Kidney (tissue), 13 donors: ENCODE measurements at regions not wholly inside any gene's neighbourhood (a gene's known extent, or its start where the extent isn't known, plus 50 kb on each side); places are given as distances from the start of the nearest gene placed in this dataset.

Experiments used
- DNase-seq, 5 donors: peaks; one replicate each; pipeline ENCODE4 v3.0.0-alpha.2; 2013 to 2020
- FAIRE-seq: peaks from 2 replicates; lab custom pipeline; 2012; peaks lifted over from hg19 to GRCh38; lab: Jason Lieb, UNC
- H3K27ac ChIP-seq, 2 donors: one replicate each; pipeline ENCODE4 v1.7.0; 2013; ENCODE audit warnings: low read depth in 2 of 2, low read length in 2 of 2, inconsistent platforms in 1 of 2
- H3K27me3 ChIP-seq: one replicate; pipeline ENCODE4 v1.7.1; 2013; ENCODE audit warnings: low read length, inconsistent platforms; ENCODE audit not compliant: control insufficient read depth, insufficient read depth
- H3K36me3 ChIP-seq, 3 donors: one replicate each; pipeline versions ENCODE4 v1.7.0 to v1.7.1; 2013; ENCODE audit warnings: low read length in 3 of 3, control low read depth in 1 of 3, inconsistent platforms in 1 of 3; ENCODE audit not compliant: insufficient read depth in 3 of 3, control insufficient read depth in 2 of 3
- H3K4me1 ChIP-seq, 3 donors: one replicate each; pipeline versions ENCODE4 v1.7.0 to v1.7.1; 2013; ENCODE audit warnings: low read length in 3 of 3, inconsistent platforms in 1 of 3, low read depth in 1 of 3; ENCODE audit not compliant: control insufficient read depth in 2 of 3, insufficient read depth in 2 of 3
- H3K4me3 ChIP-seq, 3 donors: one replicate each; pipeline versions ENCODE4 v1.7.0 to v1.8.1; 2013; ENCODE audit warnings: low read length in 3 of 3, control low read depth in 1 of 3, inconsistent platforms in 1 of 3
- H3K9ac ChIP-seq, 3 donors: one replicate each; pipeline versions ENCODE4 v1.7.0 to v1.7.1; 2013; ENCODE audit warnings: low read length in 3 of 3, control low read depth in 1 of 3, inconsistent platforms in 1 of 3
- H3K9me3 ChIP-seq, 3 donors: one replicate each; pipeline versions ENCODE4 v1.7.0 to v1.7.1; 2013; ENCODE audit warnings: low read length in 3 of 3, control low read depth in 1 of 3, inconsistent platforms in 1 of 3; ENCODE audit not compliant: control insufficient read depth in 2 of 3, insufficient read depth in 1 of 3
- intact Hi-C: fragments of 100-400 bp; cut with DNase I; formaldehyde crosslinking; loops from one replicate; pipeline ENCODE4 v1.11.1; 2022
- TF ChIP-seq, protein P1 (sequence below): IDR thresholded peaks from 3 replicates; pipeline ENCODE4 v1.5.1; 2012; ENCODE audit warnings: mild to moderate bottlenecking, moderate library complexity, borderline replicate concordance; ENCODE audit not compliant: insufficient read depth; ENCODE audit errors: extremely low read depth
- donor health status: control.
- donor health status: control.
- donor health status: control.
- donor health status: control.
- donor health status: control.
- donor health status: DM: yes; HTN: yes; CAD: no.
- donor health status: Normal renal cell carcinoma (clear cell type).

DNA sequence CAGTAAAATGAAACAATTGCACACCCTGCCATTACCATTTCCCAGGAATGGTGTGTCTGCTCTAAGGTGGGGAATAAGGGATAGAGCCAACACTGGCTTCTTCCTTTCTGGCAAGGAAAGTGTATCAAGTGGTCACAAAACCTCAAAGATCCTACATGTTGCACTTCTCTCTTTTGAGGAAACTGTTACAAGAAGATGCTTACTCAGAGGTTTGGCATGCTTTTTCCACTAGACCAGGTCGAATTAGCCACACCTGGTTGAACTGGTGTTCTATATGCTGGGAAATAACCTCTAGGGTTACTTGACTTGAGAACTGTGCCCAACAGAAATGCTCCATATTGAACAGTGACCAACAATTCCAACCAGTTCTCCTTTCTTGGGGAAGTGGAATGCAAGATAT, 102.9 kb downstream of the LRRN1 start:
- Histone ChIP-seq H3K36me3 (no peaks in the 10 kb centered on the region), H3K4me3 (no peak overlapping the region), H3K9me3 (no peaks in the 10 kb centered on the region), H3K27ac (no peak overlapping the region), H3K4me1 (no peaks in the 10 kb centered on the region), H3K9ac (no peak overlapping the region), H3K27me3 (no peaks in the 10 kb centered on the region)
- no peak for DNase-seq
- TF ChIP-seq, protein P1, sequence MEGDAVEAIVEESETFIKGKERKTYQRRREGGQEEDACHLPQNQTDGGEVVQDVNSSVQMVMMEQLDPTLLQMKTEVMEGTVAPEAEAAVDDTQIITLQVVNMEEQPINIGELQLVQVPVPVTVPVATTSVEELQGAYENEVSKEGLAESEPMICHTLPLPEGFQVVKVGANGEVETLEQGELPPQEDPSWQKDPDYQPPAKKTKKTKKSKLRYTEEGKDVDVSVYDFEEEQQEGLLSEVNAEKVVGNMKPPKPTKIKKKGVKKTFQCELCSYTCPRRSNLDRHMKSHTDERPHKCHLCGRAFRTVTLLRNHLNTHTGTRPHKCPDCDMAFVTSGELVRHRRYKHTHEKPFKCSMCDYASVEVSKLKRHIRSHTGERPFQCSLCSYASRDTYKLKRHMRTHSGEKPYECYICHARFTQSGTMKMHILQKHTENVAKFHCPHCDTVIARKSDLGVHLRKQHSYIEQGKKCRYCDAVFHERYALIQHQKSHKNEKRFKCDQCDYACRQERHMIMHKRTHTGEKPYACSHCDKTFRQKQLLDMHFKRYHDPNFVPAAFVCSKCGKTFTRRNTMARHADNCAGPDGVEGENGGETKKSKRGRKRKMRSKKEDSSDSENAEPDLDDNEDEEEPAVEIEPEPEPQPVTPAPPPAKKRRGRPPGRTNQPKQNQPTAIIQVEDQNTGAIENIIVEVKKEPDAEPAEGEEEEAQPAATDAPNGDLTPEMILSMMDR, result no peak
- intact Hi-C loops, result no loop called here
- no peak for FAIRE-seq

- FAIRE-seq, result no peak
Observed at GRCh38 chr3:3906171-3906570, 106.9 kb downstream of the LRRN1 start.

GRCh38 chr3:3907023-3907422, 107.8 kb downstream of the LRRN1 start:
- H3K9ac ChIP-seq, result no peak overlapping the region
- FAIRE-seq (no peak), DNase-seq (no peak)
- no peaks in the 10 kb centered on the region for H3K27me3 ChIP-seq
- TF ChIP-seq, protein P1, result no peak
- no peaks in the 10 kb centered on the region for H3K36me3 ChIP-seq
- H3K9me3 ChIP-seq, result no peaks in the 10 kb centered on the region
- no peak overlapping the region for H3K4me3 ChIP-seq
- H3K4me1 ChIP-seq, result no peaks in the 10 kb centered on the region
- no peak overlapping the region for H3K27ac ChIP-seq
- intact Hi-C loops, result no loop called here

More at GRCh38 chr3:3906171-3906570, 106.9 kb downstream of the LRRN1 start:
- Histone ChIP-seq H3K9ac (no peak overlapping the region), H3K27me3 (no peaks in the 10 kb centered on the region), H3K27ac (no peak overlapping the region), H3K36me3 (no peaks in the 10 kb centered on the region), H3K9me3 (no peaks in the 10 kb centered on the region), H3K4me1 (no peaks in the 10 kb centered on the region), H3K4me3 (no peak overlapping the region)
- intact Hi-C loops, result no loop called here
- DNase-seq, result peak in 1 of 5 donors; percentile 33
- TF ChIP-seq, protein P1, result no peak

DNA sequence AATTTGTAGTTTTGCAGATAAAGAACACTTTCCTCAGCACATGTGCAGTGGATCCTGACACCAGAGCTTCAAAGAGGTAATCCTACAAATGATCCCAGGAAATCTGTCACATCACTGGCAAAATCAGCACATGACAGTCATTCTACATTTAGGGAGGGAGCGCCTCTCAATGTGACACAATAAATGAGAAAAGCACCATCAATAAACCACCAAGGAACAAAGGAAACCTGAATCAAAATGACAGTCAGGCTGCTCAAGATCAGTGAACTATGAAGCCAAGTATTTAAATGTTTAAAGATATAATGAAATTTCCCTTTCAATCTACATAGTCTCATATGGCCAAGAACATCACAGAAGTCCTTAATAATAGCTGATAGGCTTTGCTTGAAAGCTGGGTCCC, 119.5 kb downstream of the LRRN1 start:
- H3K4me1 ChIP-seq, result no peaks in the 10 kb centered on the region
- H3K36me3 ChIP-seq, result no peaks in the 10 kb centered on the region
- TF ChIP-seq, protein P1, result no peak
- FAIRE-seq, result no peak
- no peaks in the 10 kb centered on the region for H3K27me3 ChIP-seq
- intact Hi-C loops, result no loop called here
- H3K27ac ChIP-seq, result no peak overlapping the region
- no peak overlapping the region for H3K9ac ChIP-seq
- H3K9me3 ChIP-seq, result no peaks in the 10 kb centered on the region
- no peak overlapping the region for H3K4me3 ChIP-seq
- DNase-seq, result peak in 2 of 5 donors; percentile 2 to 15
